Keratinocyte (primary cell): ENCODE measurements at regions not wholly inside any gene's neighbourhood (a gene's known extent, or its start where the extent isn't known, plus 50 kb on each side); places are given as distances from the start of the nearest gene placed in this dataset.

Source experiments
- CTCF ChIP-seq, 3 experiments: IDR thresholded peaks in 1 of 3; conservative IDR thresholded peaks in 1 of 3; optimal IDR thresholded peaks in 1 of 3; 2 replicates in 2 of 3; 3 replicates in 1 of 3; pipeline versions ENCODE3 to v1.5.1; 2011; ENCODE audit warnings: low read length in 3 of 3, mild to moderate bottlenecking in 3 of 3, moderate library complexity in 2 of 3, control low read depth in 1 of 3, inconsistent platforms in 1 of 3; ENCODE audit not compliant: insufficient read depth in 2 of 3; ENCODE audit errors: extremely low read depth in 1 of 3
- EZH2 ChIP-seq: IDR thresholded peaks from one replicate; pipeline ENCODE4 v1.6.1; 2012; ENCODE audit warnings: inconsistent platforms, mild to moderate bottlenecking, low read length, moderate library complexity

DNA sequence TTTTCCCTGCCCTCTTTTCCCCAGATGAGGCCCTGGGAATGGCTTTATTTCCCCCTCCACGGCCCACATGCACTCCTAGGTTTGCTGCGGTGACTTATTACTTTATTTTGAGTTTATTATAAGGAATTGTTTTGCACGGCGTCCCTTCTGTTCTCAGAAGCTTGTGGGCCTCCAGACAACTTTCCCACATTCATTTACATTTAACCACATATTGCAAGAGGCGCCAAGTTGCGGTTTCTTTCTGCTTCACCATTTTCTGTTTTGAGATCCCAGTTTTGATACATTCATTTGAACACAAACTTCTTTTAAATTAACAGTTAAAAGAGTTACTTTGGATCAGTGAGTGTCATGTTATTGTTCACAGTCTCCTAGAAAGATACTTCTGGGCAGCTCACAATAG, 532.5 kb upstream of the MGMT start:
- TF ChIP-seq CTCF (optimal IDR thresholded peaks at IDR 0.05 in 1 of 3, IDR thresholded peaks at IDR 0.05 in 1 of 3, conservative IDR thresholded peaks at IDR 0.05 in 1 of 3; ENCODE audit: extremely low read depth in 1 of 3, insufficient read depth in 2 of 3, low read length in 3 of 3) (no peak), EZH2 (no peak)
